HFF-Myc (cell line): ENCODE measurements at regions not wholly inside any gene's neighbourhood (a gene's known extent, or its start where the extent isn't known, plus 50 kb on each side); places are given as distances from the start of the nearest gene placed in this dataset.

Source experiments
- DNase-seq: peaks from one replicate; pipeline ENCODE4 v3.0.0-alpha.2; 2011; ENCODE audit warnings: low read depth; ENCODE audit errors: extremely low read depth
- H3K4me3 ChIP-seq: replicated peaks from 2 replicates; pipeline ENCODE4 v1.5.1; 2011; ENCODE audit warnings: low read depth, mild to moderate bottlenecking, control low read depth, low read length
- TF ChIP-seq, protein P1 (sequence below): IDR thresholded peaks from 2 replicates; pipeline ENCODE4 v1.5.1; 2012; ENCODE audit warnings: mild to moderate bottlenecking, low read depth, low read length, control low read depth; ENCODE audit errors: missing control alignments

- TF ChIP-seq, protein P1, sequence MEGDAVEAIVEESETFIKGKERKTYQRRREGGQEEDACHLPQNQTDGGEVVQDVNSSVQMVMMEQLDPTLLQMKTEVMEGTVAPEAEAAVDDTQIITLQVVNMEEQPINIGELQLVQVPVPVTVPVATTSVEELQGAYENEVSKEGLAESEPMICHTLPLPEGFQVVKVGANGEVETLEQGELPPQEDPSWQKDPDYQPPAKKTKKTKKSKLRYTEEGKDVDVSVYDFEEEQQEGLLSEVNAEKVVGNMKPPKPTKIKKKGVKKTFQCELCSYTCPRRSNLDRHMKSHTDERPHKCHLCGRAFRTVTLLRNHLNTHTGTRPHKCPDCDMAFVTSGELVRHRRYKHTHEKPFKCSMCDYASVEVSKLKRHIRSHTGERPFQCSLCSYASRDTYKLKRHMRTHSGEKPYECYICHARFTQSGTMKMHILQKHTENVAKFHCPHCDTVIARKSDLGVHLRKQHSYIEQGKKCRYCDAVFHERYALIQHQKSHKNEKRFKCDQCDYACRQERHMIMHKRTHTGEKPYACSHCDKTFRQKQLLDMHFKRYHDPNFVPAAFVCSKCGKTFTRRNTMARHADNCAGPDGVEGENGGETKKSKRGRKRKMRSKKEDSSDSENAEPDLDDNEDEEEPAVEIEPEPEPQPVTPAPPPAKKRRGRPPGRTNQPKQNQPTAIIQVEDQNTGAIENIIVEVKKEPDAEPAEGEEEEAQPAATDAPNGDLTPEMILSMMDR = no peak
- no peak overlapping the region for H3K4me3 ChIP-seq
- no peak for DNase-seq
These were observed 190.5 kb upstream of the NRIP1 start for GRCh38 chr21:15255261-15255660.

DNA sequence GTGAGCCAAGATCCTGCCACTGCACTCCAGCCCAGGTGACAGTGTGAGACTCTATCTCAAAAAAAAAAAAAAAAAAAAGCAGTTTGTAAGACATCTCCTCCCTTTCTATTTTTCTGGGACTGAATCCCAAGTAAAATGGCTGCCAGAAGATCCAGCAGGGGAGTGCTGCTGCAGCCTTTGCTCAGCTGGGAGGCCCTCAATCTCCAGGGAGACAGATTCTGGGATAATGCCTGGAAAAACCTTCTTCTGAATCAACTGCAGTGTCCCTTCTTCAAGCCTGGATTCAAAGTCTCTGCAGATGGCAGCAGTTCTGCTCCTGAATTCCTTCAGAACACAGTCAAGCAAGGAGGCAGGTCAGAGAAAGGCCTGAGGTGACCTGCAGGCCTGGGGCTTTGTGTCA is 191.0 kb upstream of the NRIP1 start:
- H3K4me3 ChIP-seq = no peak overlapping the region
- TF ChIP-seq, protein P1 = no peak
- no peak for DNase-seq

DNA sequence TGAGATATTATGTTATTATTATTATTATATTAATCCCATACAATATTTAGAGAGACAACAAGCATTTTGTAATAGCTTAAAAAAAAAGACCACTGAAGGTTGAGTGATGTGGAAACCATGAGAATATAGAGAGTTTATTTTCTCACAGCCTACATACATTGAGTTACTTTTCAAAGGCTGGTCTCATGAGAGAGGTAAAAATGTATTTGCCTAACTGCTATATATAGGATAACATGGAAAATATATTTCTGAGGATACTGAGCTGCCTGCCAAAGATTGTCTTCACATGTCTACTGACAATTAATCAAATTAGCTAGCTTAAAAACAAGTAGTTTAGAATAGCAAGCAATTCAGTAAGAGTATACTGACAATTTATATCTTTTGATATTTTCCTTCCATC is 192.2 kb upstream of the NRIP1 start:
- TF ChIP-seq, protein P1 = no peak
- no peak for DNase-seq
- H3K4me3 ChIP-seq = no peak overlapping the region

DNA sequence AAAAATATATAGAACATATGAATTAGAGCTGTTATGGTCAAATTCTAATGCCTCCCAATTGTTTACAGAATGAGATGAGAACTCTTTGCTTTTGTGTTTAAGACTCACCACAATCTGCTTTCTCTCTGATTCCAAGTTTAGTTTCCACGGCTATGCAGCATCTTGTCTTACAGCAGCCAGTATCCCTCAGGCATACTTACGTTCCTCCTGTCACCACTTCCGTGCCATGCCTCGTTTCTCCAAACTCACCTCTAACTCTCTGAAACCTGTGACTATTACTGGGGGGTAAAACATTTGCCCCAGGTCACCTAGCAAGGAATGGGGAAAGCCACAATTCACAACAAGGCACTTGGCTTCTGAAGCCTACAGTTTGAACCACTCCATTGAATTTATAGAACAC is 192.8 kb upstream of the NRIP1 start:
- TF ChIP-seq, protein P1 = no peak
- DNase-seq = no peak
- H3K4me3 ChIP-seq = no peak overlapping the region

GRCh38 chr21:15259824-15260223 is 195.0 kb upstream of the NRIP1 start:
- no peak overlapping the region for H3K4me3 ChIP-seq
- TF ChIP-seq, protein P1 = no peak

DNA sequence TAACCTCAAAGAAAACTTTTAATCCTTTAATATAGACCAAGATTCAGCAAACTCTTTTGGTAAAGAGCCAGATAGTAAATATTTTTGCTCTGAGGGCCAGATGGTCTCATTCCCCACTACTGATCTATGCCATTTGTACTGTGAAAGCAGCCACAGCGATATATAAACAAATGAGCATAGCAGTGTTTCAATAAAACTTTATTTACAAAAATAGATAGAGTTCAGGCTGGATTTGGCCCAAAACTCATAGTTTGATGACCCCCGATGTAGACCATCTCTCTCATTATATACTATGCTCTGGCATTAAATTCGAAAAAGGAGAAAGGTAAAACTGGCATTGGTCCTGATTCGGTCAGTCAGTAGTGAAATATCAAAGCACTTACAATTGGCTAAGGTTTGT is 195.8 kb upstream of the NRIP1 start:
- TF ChIP-seq, protein P1 = no peak
- no peak overlapping the region for H3K4me3 ChIP-seq
- no peak for DNase-seq

More at GRCh38 chr21:15259824-15260223, 195.0 kb upstream of the NRIP1 start:
- no peak for DNase-seq

GRCh38 chr21:15264084-15264665 is 199.4 kb upstream of the NRIP1 start:
- no peak overlapping the region for H3K4me3 ChIP-seq
- DNase-seq = no peak
- TF ChIP-seq, protein P1 = no peak
